ENCODE measurements at regions not wholly inside any gene's neighbourhood (a gene's known extent, or its start where the extent isn't known, plus 50 kb on each side); places are given as distances from the start of the nearest gene placed in this dataset.

DNA sequence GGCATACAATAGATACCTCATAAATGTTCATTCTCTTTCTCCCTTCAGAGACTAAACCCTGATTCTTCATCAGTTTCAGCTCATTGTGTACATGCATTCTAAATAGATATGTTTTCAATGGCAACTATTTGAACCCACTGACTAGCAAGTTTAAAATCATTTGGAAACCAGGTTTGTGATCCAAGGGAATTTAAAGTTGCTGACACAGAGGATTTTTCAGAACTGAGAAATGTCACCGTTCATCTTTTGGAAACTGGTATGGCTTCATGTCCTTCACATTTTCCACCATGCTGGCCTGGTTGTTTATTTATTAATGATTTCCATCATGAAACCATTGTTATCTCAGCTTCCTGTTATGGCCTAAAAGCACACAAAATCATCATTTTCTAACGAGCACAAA, 81.8 kb upstream of the BARHL2 start:
- TF ChIP-seq YY1 (IDR thresholded peaks at IDR 0.05; ENCODE audit: insufficient read depth, insufficient read length): no peak
- TF ChIP-seq SUZ12 (IDR thresholded peaks at IDR 0.05; ENCODE audit: extremely low read depth, insufficient read depth, insufficient read length): no peak
- no peak for TF ChIP-seq ZNF274 (IDR thresholded peaks at IDR 0.05; ENCODE audit: low read depth, low read length)
